GM12878 (cell line): ENCODE measurements at regions not wholly inside any gene's neighbourhood (a gene's known extent, or its start where the extent isn't known, plus 50 kb on each side); places are given as distances from the start of the nearest gene placed in this dataset.

ENCODE experiments used
- CTCF ChIP-seq, 3 experiments: IDR thresholded peaks in 2 of 3; conservative IDR thresholded peaks in 1 of 3; 2 replicates each; pipeline ENCODE4 v1.5.1; 2011; ENCODE audit warnings: low read depth in 3 of 3, low read length in 3 of 3, mild to moderate bottlenecking in 3 of 3, control low read depth in 2 of 3, moderate library complexity in 2 of 3, inconsistent platforms in 1 of 3, mixed read lengths in 1 of 3; ENCODE audit not compliant: control insufficient read depth in 2 of 3, insufficient read depth in 1 of 3; ENCODE audit errors: extremely low read depth in 1 of 3
- DPF2 ChIP-seq: fragments of 450-650 bp; IDR thresholded peaks from 2 replicates; pipeline ENCODE4 v1.6.1; 2017; ENCODE audit warnings: mild to moderate bottlenecking
- E2F4 ChIP-seq: IDR thresholded peaks from 2 replicates; pipeline ENCODE4 v1.6.1; 2012; ENCODE audit warnings: low read depth, low read length, improper control_type of control experiment
- EZH2 ChIP-seq: IDR thresholded peaks from 2 replicates; pipeline ENCODE4 v1.6.1; 2012; ENCODE audit warnings: low read depth, mild to moderate bottlenecking, control low read depth, inconsistent platforms, low read length, borderline replicate concordance; ENCODE audit not compliant: control insufficient read depth
- FOXK2 ChIP-seq: fragments of 450-650 bp; IDR thresholded peaks from 2 replicates; pipeline ENCODE4 v1.6.1; 2017; ENCODE audit warnings: mild to moderate bottlenecking, moderate library complexity
- IKZF2 ChIP-seq, 2 experiments: fragments of 450-650 bp; IDR thresholded peaks; 2 replicates each; pipeline ENCODE4 v1.6.1; 2017; ENCODE audit warnings: mild to moderate bottlenecking in 2 of 2, moderate library complexity in 2 of 2
- POLR2A ChIP-seq: IDR thresholded peaks from 2 replicates; pipeline ENCODE4 v1.6.1; 2011; ENCODE audit warnings: low read depth, mild to moderate bottlenecking, low read length
- RFX5 ChIP-seq: IDR thresholded peaks from 2 replicates; pipeline ENCODE4 v1.6.1; 2011; ENCODE audit warnings: low read depth, low read length, improper control_type of control experiment
- TAF1 ChIP-seq: IDR thresholded peaks from 2 replicates; pipeline ENCODE4 v1.6.1; 2011; ENCODE audit warnings: mild to moderate bottlenecking, low read depth, low read length, borderline replicate concordance
- USF1 ChIP-seq: IDR thresholded peaks from 2 replicates; pipeline ENCODE4 v1.6.1; 2011; ENCODE audit warnings: borderline replicate concordance, low read depth, mild to moderate bottlenecking, moderate library complexity, mixed read lengths, low read length; ENCODE audit not compliant: insufficient read depth; ENCODE audit errors: extremely low read length
- USF2 ChIP-seq: IDR thresholded peaks from 2 replicates; pipeline ENCODE4 v1.6.1; 2011; ENCODE audit warnings: low read depth, low read length, improper control_type of control experiment, borderline replicate concordance
- ZBTB4 ChIP-seq: fragments of 450-650 bp; formaldehyde crosslinking; IDR thresholded peaks from 2 replicates; pipeline ENCODE4 v1.4.0; 2022; ENCODE audit warnings: mild to moderate bottlenecking, moderate library complexity
- ZNF24 ChIP-seq: fragments of 450-650 bp; IDR thresholded peaks from 2 replicates; pipeline ENCODE4 v1.6.1; 2017; ENCODE audit warnings: antibody characterized with exemption, mild to moderate bottlenecking
- ZNF592 ChIP-seq: fragments of 450-650 bp; IDR thresholded peaks from 2 replicates; pipeline ENCODE4 v1.6.1; 2017; ENCODE audit warnings: mild to moderate bottlenecking, moderate library complexity

- no peak for TF ChIP-seq CTCF (IDR thresholded peaks at IDR 0.05 in 2 of 3, conservative IDR thresholded peaks at IDR 0.05 in 1 of 3; ENCODE audit: control insufficient read depth in 2 of 3, extremely low read depth in 1 of 3, insufficient read depth in 1 of 3, low read depth in 3 of 3, low read length in 3 of 3)
- no peak for TF ChIP-seq USF1
- no peak for TF ChIP-seq TAF1
- TF ChIP-seq ZNF24 = no peak
- no peak for TF ChIP-seq USF2
- TF ChIP-seq EZH2 = no peak
- TF ChIP-seq E2F4 = no peak
- TF ChIP-seq DPF2 = no peak
- TF ChIP-seq IKZF2 (IDR thresholded peaks at IDR 0.05) = no peak
- TF ChIP-seq ZNF592 = no peak
- TF ChIP-seq POLR2A = no peak
- no peak for TF ChIP-seq ZBTB4 (CRISPR knock-in tag)
- TF ChIP-seq FOXK2 = no peak
- TF ChIP-seq RFX5 = no peak
These were observed 81.9 kb upstream of the ZNF280D start for GRCh38 chr15:56815247-56815646.
